ENCODE measurements at regions not wholly inside any gene's neighbourhood (a gene's known extent, or its start where the extent isn't known, plus 50 kb on each side); places are given as distances from the start of the nearest gene placed in this dataset.

GRCh38 chr2:79428745-79429144 is 84.1 kb upstream of the CTNNA2 start:
- H3K4me3 ChIP-seq (ENCODE audit: low read depth, low read length), result no peak overlapping the region
- TF ChIP-seq, protein P1, sequence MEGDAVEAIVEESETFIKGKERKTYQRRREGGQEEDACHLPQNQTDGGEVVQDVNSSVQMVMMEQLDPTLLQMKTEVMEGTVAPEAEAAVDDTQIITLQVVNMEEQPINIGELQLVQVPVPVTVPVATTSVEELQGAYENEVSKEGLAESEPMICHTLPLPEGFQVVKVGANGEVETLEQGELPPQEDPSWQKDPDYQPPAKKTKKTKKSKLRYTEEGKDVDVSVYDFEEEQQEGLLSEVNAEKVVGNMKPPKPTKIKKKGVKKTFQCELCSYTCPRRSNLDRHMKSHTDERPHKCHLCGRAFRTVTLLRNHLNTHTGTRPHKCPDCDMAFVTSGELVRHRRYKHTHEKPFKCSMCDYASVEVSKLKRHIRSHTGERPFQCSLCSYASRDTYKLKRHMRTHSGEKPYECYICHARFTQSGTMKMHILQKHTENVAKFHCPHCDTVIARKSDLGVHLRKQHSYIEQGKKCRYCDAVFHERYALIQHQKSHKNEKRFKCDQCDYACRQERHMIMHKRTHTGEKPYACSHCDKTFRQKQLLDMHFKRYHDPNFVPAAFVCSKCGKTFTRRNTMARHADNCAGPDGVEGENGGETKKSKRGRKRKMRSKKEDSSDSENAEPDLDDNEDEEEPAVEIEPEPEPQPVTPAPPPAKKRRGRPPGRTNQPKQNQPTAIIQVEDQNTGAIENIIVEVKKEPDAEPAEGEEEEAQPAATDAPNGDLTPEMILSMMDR (IDR thresholded peaks at IDR 0.05; ENCODE audit: low read depth, low read length), result no peak

DNA sequence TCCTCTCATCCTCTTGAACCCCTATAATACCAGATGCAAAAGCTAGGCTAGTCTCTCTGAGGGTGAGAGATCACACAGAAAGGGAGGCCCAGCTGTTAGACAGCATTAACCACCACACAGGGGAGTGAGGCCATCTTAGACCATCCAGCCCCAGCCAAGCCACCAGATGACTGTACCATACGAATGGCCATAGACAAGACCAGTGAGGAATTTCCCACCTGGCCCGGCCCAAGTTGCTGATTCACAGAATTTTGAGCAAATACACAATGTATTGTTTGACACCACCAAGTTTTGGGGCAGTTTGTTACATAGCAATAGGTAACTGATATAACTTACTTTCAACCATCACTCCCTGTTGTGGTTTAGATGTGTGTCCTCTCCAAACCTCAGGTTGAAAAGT is 98.2 kb upstream of the CTNNA2 start:
- TF ChIP-seq, protein P1 (IDR thresholded peaks at IDR 0.05; ENCODE audit: low read depth, low read length), result no peak
- no peak overlapping the region for H3K4me3 ChIP-seq (ENCODE audit: low read depth, low read length)

DNA sequence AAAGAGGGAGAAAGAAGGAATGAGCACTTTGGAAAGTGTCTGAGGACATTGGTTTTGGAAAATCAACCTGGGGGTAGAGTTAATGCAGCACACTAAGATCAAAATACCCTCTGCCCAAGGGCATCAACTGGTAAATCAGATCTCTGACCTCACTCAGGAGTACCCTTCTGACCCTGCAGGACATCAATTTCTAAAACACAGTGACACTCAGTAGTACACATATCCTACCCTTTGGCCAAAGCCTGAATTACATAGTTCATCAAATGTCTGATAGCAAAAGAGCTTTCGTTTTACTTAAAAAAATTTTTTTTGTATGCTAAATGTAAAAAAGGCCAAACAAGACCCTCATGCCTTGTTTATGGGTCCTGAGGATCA is 118.4 kb upstream of the CTNNA2 start:
- TF ChIP-seq, protein P1 (IDR thresholded peaks at IDR 0.05; ENCODE audit: low read depth, low read length), result no peak
- no peak overlapping the region for H3K4me3 ChIP-seq (ENCODE audit: low read depth, low read length)

- TF ChIP-seq, protein P1 (IDR thresholded peaks at IDR 0.05; ENCODE audit: low read depth, low read length), result no peak
- no peak overlapping the region for H3K4me3 ChIP-seq (ENCODE audit: low read depth, low read length)
Measured at GRCh38 chr2:79393806-79394484, 118.9 kb upstream of the CTNNA2 start.

GRCh38 chr2:79393107-79393685 is 119.7 kb upstream of the CTNNA2 start:
- TF ChIP-seq, protein P1 (IDR thresholded peaks at IDR 0.05; ENCODE audit: low read depth, low read length), result no peak
- no peak overlapping the region for H3K4me3 ChIP-seq (ENCODE audit: low read depth, low read length)

DNA sequence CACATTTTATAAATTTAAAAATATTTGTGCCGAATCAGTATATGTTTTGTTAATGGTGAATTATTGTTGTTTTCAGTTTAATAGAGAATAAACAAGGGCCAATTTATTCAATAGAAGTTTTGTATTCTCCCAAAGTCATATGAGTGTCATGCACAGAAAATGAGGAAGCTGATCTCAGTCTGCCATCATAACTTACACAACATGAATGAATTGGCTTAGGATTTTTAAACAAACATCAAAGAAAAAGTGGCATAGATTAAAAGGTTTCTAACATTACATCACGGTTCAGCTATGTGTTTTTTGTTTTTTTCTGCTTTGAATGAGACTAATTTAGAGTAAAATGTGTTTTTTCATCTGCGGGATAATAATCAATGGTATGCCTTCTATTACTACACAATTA is 123.4 kb upstream of the CTNNA2 start:
- no peak overlapping the region for H3K4me3 ChIP-seq (ENCODE audit: low read depth, low read length)
- TF ChIP-seq, protein P1 (IDR thresholded peaks at IDR 0.05; ENCODE audit: low read depth, low read length), result no peak

DNA sequence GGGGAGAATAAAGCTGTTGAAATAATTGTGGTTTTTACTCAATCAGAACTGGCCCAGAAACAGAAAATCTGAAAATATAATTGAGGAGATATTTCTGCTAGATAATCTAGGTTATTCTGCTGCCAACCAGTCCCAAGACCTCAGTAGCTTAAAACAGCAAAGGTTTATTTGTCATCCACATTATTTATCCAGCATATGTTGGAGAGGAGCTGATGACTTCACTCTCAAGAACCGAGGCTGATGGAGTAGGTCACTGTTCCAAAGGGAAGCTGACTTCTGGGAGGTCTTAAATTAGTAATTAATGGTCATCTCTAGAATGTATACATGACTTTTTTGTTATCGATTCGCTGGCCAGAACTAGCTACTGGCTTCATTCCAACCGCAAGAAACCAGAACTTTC is 124.8 kb upstream of the CTNNA2 start:
- TF ChIP-seq, protein P1 (IDR thresholded peaks at IDR 0.05; ENCODE audit: low read depth, low read length), result no peak

More for the DNA sequence above, 124.8 kb upstream of the CTNNA2 start:
- no peak overlapping the region for H3K4me3 ChIP-seq (ENCODE audit: low read depth, low read length)
